ENCODE measurements at regions not wholly inside any gene's neighbourhood (a gene's known extent, or its start where the extent isn't known, plus 50 kb on each side); places are given as distances from the start of the nearest gene placed in this dataset.
"Not testable (repeated sequence)": the region's sequence is repeated elsewhere in the genome, so short reads cannot be mapped to it uniquely, and the experiment has no call there.

DNA sequence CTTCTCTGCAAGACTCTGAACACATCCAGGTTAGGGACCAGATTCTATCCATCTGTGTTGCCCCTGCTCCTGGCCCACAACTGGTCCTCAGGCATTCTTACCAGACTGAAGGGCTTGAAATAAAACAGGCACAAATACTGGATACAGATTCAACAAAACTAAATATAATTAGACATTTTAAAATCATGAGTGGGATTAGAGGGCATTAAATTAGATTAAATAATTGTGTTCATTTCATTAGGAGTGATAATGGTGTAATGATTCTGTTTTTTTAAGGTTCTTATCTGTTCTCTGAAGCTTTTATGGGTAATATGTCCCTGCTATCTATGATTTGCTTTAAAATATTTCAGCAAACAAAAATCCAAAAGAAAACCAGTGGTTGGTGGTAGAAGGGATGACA, 226.5 kb downstream of the IRS1 start:
- no peak for DNase-seq

DNA sequence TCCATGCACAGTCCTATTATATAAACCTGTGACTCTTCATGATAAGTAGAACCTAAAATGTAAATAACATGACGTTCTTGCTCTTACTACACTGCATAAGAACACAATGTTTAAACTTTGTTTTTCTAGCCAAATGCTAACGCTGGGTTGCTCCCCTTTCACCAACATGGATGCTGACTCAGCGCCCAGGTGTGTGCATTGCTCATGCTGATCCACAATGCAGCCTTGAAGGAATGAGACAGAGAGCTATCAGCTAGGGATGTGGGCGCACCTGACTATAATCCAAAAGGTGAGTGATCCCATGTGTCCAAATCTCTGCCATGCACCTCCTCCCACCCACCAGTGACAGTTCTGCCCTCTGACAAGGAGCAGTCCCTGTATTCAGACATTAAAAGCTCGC, 235.0 kb downstream of the IRS1 start:
- DNase-seq: no peak

DNA sequence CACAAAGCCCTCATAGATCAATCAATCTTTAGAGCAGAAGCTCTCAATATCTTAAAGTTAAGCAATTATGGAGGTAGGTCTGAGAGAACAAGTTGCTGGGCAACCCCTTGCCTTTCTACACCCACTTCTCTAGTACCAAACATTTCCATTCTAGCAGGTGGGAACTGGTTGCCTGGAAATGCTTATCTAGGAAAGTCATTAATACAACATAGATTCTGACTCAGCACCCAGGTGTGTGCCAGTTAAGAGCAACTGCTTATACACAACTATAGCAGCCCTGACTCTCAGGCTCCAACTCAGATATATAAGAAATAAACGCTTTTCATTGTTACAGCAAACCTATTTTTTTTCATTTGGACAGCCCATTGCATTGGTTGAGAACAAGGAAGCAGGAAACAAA, 237.7 kb downstream of the IRS1 start:
- no peak for DNase-seq

DNA sequence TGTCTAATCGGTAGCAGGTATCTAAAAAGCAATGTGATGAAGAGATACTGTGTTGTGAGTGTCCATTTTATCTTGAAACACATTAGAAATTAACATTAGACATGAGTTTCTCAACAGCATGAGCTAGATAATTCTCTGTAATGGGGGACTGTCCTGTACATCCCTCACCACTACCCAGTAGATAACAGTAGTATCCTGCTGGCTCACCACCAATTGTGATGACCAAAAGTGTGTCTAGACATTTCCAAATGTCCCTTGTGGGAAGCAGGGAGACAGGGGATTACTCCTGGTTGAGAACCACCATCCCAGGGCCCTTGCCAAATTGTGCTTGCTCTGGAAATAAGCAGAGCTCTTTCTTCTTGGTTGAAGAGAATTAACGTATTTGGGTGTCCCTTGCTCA, 239.3 kb downstream of the IRS1 start:
- no peak for DNase-seq

DNA sequence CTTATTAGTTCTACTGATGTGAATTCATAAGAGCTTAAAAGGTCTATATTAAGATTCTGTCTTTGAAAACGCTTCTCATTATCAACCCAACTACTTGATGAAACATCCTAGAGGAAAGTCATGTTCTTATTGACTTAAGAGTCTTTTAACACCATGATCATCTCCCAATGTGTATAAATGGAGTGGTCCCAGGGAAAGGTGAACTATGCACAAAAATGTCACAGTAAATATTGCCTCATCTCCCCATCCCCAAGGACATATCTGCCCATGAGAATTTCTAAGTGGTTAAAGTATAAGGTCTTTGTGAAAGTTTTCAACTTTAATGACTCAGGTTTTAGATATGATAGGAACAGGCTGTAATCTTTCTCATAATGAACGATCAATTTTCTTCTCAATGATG, 240.1 kb downstream of the IRS1 start:
- no peak for DNase-seq

DNA sequence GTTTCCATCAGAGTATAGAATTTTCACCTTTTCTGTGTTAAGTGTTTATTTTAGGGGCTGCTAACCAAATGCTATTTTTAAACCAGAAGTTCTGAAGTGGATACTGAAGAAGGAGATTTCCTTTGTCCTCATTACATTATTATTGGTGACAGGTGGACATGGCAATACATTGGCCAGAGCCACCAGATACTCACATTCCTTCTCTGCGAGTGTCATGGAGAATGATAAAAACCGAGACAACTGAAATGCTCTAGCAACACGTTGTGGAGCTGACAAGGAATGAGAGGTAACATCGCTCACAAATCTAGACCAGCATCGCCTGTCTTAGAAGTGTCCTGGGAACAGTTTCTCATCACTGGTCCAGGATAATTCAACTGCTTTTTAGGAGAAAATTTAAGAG, 241.2 kb downstream of the IRS1 start:
- DNase-seq: no peak

DNA sequence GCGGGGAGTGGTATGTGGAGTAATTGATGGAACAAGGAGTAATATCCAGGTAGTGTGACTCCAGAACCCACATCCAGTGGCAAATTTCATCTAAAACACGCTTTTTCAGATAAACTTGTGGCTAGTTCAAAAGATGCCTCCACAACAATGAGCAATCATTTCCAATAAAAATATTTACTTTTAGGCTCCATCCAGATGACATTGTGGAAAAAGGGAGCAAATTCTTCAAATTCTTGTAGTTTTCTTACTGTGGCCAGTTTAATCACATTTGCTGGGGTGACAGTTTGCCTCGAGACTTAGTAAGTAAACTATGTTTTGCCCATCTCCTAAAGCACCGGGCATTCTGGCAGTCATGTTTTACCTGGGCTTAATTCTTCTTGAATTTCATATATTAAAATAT, 243.6 kb downstream of the IRS1 start:
- no peak for DNase-seq

DNA sequence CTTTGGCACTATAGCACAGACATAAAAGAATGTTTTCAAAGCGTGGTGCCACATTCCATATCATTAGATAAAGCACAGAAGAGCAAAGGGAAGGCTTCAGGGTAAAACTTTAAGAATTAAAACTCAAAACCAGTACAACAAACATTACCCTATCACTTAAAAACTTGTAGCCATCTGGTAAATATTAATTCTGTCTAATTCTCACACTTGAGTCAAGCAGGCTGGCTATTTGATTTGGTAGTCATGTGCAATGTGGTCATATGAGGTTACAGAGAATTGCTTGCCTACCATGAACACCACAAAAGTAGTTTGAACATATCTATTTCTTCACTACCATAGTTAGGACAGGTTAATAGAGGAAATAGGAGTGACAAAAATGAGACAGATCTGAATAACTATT, 244.9 kb downstream of the IRS1 start:
- DNase-seq: no peak

DNA sequence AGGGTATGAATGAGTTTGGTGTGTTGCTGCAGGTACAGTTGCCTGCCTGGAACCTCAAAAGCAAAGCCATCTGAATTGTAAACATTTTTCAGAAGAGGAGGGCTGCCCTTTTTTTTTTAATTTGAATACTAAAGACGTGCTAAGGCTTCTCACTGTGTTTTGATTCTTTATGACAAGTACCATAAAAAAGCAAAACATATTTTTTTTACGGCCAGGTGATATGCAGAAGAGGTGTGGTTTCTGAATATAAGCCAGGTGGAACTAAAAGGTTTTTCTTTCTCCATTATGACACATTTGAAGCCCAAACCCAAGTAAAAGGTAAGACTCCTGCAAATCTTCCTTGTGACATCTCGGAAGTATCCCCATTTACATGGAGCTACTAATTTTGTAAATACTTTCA, 246.3 kb downstream of the IRS1 start:
- no peak for DNase-seq

DNA sequence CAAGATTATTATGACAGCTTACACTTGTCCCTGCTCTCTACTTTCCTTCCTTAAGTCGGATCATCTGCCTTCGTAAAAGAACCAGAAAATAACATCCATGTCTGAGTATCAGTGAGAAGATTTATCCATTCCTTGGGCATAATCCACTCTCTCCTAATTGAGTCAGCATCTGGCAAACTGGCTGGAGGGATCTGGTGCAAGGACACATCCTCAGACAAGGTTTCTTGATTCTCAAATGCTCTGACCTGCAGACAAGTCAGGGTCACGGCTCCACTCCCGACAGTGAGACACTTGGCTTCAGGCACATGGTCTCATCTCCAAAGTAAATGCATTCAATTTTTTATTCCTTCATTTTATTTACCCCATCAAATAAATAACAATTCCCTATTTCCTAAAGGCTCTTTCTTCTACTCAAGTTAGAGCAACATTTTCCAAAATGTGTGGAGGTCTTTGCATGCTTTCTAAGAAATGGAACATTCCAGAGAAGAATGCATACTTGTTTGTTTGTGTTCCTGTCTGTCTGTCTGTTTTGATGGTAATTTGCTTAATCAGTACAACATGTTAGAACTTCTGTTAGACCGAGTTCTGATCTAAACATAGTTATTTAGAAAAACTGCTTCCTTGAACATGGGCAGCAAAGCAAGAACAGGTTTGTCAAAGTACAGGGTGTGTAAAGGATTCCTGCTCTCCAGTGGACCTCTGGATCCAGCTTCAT, 246.9 kb downstream of the IRS1 start:
- no peak for DNase-seq

DNA sequence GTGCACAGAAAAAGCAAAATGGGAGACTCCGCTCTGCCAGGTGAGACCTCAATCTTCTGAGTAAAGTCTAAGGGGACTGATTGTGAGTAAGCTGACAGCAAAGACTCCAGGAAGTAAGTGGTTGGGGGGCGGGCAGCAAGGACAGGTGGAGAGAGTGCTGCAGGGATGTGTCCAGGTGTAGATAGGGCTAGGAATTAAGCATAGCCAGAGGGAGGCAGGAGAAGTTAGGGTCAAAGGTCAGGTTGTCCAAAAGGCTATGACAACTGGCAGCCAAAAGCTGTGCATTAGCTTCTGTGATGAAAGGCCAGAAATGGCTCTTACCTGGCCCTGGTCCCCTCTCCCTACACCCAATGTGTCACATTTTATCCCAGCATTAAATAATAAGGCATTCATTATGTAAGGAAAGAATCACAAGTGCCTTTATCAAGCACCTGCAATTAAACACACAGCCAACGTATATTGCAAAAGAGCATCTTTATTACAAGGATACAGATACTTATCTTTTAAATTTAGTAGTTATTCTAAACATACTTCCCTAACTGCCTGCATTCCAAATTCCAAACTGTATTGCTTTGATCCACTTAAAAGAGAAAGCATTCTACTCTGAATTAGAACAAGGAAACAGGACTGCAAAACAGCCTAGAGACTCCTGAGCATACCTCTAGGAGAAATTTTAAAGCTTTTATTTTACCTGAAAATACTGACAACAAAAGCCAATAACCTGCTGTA, 247.9 kb downstream of the IRS1 start:
- no peak for DNase-seq

DNA sequence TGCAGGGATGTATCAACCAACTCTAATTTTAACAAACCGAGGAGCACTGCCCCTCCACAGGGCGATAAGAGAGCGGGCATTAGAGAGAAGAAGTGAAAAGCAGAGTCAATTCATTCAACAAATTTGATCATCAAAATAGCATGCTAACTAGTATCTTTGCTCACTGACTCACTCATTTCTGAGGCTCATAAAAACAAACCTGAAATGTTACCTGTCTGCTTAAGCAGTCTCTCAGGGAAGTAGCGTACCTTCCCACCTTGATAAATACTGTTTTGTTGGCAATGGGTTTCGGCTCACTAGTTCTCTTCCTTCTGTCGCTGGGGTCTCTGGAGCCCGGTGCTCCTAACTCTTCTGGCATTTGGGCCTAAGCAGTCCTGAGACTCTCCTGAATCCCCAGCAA, 248.8 kb downstream of the IRS1 start:
- no peak for DNase-seq

DNA sequence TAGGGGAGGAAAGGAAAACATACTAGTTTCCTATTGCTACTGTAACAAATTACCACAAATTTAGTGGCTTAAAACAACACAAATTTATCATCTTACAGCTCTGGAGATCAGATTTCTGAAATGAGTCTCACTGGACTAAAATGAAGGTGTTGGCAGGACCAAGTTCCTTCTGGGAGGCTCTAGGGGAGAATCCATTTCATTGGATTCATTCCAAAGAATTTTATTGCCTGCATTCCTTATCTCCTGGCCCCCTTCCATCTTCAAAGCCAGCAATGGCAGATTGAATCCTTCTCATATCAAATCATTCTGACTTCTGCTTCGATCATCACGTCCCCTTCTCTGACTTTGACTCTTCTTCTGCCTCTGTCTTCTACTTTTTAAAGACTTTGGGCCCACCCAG, 250.9 kb downstream of the IRS1 start:
- no peak for DNase-seq

DNA sequence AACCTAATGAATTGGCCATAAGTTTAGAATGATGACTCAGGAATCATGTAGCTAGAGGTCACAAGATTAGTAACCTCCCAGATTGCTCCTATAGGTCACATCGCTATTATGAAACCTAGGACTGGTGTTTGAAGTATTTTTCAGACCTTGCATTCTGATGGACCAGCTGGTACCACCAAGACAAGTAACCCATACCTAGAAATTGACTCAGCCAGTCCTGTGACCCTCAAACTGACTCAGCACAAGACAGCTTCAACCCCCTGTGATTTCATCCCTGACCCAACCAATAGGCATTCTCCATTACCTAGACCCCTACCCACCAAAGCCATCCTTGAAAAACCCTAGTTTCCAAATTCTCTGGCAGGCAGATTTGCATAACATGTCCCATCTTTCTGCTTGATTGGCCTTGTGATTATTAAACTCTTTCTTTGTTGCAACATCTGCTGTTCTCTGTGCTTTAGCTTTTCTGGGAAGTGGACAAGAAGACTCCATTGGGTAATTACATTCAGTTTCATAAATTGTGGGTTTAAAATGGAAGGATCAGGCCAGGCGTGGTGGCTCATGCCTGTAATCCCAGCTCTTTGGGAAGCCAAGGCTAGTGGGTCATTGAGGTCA, 254.9 kb downstream of the IRS1 start:
- DNase-seq: no peak

DNA sequence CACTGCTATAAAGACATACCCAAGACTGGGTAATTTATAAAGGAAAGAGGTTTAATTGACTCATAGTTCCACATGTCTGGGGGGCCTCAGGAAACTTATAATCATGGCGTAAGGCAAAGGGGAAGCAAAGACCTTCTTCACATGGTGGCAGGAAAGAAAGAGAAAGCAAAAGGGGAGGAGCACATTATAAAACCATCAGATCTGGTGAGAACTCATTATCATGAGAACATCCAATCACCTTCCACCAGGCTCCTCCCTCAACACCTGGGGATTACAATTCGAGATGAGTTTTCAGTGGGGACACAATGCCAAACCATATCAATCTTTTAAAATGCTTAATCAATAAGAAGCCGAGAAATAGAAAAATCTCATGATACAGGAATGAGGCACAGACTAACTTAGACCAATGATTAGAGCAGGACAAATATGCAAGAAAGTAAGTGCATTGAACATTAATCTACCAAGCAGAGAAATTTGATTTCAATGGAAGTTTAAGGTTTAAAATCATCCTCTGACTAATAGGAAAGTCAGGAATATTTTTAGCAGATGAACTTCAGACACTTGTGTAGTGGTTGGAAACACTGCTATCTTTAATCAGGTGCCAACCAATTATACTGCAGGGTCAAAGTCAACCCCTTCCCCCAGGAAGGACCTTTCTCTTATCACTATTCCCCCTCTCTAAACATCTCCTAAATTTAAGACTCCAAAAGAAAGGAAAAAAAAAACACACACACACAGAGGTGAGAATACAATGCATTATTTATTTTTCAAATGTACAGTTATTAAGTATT, 259.2 kb downstream of the IRS1 start:
- no peak for DNase-seq

DNA sequence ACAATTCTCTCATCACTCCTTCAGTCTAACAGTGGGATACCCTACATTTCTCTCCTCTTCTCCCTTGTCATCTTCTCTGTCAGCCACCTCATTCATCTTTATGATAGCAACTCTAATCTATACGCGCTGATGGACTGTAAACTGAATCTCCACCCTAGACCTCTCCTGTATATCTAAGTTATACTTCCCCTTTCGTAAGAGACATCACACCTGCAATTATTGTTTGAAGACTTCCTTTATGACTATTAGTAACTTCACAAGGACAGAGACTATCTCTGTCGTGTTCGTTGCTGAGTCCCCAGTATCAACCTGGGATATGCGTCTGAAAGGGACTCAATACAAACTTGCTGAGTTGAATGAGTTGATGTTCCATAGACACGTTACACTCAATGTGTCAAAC, 263.2 kb downstream of the IRS1 start:
- DNase-seq: no peak

DNA sequence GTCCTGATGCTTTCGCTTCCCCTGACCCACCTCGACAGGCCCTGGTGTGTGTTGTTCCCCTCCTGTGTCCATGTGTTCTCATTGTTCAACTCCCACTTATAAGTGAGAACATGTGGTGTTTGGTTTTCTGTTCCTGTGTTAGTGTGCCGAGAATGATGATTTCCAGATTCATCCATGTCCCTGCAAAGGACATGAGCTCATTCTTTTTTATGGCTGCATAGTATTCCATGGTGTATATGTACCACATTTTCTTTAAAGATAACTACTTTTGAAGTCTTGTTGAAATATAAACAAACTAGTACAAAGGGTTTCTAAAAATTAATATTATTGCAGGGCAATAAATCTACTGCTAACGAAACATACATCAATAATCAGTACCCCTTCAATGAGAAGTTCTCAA, 266.6 kb downstream of the IRS1 start:
- DNase-seq: not testable (repeated sequence)

DNA sequence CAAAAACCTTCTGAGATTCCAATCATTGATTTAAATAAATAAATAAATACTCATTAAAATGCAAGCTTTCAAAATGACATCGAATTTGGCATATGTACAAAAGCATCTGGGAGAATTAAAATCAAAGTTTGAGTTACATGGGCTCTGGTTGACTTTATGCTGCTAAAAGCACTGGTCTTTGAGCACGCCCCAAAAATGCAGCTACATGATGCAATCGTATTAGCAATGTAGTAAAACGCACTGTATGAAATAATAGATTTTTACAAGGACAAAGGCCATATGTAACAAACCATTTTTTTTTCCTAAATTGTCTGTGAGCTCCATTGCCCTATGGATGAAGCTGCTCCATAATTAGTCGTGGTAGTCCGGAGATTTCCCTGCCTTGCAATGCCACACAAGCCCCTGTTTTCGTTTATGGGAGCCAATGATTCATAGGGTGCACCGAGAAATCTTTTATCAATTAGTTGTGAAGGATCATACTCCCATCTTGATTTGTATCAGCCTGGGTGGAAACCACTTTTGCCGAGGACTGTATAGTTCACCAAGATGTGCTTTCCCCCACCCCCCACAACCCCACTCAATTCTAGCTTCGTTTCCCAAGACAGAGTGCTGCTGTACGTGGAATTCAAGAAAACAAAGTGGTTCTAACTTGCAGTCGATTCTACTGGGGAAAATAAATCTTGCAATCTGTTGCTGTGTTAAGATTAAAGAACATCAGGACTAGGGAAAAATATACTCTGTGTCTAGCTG, 268.4 kb downstream of the IRS1 start:
- no peak for DNase-seq

DNA sequence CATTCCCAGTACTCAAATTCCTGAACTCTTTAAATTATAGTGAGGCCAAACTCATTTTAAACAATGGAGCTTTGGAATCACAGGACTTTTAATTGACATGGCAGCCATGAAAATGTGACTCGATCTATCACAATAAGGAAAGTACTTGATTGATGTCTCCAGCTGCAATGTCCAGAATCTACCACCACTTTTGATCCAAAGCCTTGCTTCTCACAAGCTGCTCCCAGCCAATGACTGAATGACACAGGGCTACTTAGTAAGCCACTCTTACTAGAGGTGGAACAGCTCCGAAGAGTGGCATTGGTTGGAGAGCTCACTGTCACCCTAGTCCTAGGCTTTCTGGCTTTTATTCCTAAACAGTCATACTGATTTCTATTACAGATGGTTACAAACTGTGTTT, 270.1 kb downstream of the IRS1 start:
- no peak for DNase-seq

DNA sequence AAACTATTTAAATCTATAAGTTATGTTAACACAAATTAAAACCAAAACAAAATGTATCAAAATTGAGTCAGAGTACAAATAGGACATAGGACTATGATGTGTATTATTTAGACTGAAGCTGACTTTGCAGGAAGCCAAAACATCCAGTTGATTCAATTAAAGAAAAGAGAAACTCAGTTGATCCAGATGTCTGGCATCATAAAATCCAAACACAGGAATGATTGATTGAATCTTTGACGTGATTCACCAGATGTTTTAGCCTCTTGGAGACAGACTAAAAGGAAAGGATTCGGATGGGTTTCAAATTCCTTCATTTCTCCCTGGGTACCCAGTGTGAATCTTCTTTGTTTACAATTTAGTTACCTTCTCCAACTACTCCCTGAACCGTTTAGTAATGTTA, 272.9 kb downstream of the IRS1 start:
- no peak for DNase-seq

DNA sequence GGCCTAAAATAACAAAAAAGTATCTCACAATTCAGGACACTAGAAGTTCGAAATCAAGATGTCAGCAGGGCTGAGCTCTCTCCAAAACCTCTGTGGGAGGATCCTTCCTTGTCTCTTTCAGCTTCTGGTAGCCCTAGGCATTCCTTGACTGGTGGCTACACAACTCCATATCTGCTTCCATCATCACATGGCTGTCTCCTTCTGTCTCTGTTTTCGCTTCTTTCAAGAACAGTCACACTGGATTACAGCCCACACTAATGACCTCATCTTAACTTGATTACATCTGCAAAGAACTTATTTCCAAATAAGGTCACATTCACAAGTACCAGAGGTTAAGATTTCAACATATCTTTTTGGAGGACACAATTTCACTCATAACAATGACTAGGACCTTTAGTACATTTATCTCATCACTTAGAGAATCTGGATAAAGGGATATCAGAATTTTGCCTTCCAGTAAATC, 275.2 kb downstream of the IRS1 start:
- no peak for DNase-seq

DNA sequence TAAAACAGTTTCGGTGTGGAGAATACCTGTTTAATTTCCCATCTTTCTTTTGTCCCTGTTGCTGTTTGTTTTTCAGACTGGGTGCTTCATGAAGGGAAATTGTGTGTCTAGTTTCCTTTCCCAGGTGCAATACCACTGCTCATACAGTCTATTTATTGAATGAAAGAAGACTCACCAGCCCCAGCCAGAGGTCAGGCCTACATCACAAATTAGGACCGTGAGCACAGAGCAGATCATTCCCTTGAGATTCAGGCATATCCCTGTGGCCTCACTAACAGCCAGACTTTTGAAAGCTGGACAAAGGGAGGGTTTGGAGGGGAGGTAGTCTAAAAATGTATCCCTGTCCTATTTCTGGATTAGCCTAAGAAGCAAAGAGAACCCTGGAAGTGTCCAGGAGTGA, 278.9 kb downstream of the IRS1 start:
- DNase-seq: no peak

Measured in stimulated activated CD4-positive, alpha-beta T cell treated with anti-CD3 and anti-CD28 coated beads, Interleukin-1b, Interleukin-23, amount 100 ng/mL, for 48 hours (primary cell).